GM19240 (cell line): ENCODE measurements at regions not wholly inside any gene's neighbourhood (a gene's known extent, or its start where the extent isn't known, plus 50 kb on each side); places are given as distances from the start of the nearest gene placed in this dataset.

Experiments used
- DNase-seq: peaks from one replicate; pipeline ENCODE4 v3.0.0; 2011; ENCODE audit warnings: low spot score; ENCODE audit not compliant: insufficient read length

- DNase-seq = no peak
Observed at GRCh38 chr5:8879248-8879647, 666.6 kb downstream of the SEMA5A start.

DNA sequence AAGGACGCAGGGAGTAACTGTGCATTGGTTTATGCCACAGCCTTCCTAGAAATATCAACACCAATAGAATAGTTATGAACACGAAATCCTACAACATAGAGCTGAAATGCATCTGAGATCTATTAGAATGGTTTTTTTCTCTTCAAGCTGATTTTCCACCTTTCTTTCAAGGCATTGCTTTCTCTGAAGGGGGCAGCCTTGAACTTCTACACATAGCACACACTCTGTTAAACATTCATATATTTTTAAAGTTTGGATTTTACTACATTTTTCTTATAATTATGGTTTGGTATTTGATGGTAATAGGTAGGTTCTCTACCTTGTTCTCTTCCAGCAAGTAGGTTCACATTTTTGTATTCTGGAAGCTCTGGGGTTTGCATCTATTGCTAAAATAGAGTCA is 661.8 kb downstream of the SEMA5A start:
- no peak for DNase-seq

GRCh38 chr5:8892926-8893325 is 652.9 kb downstream of the SEMA5A start:
- no peak for DNase-seq

DNA sequence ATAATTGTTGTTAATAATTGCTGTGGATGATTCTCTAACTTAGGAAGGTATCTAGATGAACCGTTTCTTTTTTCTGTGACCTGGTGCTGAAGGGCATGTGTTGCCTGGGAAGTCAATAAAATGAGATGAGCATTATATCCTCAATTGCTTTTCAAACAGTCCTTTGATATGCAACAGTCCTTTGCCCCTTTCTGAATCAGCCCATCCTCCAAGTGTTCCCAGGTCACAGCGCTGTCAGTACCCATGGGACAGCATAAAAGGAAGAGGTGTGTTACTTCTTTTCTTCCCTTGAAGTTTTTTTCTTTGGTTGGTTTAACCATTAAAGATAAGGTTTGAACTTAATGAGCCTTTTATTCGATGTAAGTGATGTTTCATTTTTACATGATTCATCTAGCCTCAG is 651.8 kb downstream of the SEMA5A start:
- no peak for DNase-seq

DNA sequence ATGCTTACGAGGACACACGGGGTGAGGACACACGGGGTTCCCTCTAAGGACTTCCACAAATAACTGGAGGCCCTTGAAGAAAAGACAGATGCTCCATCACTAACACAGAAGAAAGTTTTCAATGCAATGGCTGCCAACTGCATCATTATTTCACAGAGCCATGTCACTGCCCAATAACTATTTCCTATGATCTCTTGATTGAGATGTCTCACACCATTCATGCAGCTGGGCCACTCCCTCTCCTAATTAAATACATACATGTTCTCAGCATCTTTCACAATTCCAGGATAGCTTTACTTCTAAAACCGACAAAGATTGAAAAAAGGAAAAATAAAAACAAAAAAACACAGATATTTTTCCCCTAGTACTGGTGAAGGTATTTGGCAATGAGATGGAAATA is 650.8 kb downstream of the SEMA5A start:
- DNase-seq = no peak

DNA sequence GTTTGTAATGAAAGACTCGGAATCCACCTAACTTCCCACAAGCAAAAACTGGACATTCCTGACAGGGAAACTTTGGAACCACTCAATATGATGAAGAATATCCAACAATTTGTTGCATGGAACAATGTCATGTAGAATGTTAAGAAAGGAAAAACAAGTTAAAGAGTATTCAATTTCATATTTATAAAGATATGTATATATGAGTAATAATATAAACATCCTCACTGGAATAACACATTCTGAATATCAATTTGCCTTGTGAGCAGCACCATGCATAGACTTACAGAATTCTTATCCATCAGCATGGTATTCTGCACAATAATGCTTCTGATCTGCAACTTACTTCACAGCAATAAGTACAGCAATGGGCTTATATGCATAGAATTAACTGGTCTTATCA is 650.3 kb downstream of the SEMA5A start:
- no peak for DNase-seq

DNA sequence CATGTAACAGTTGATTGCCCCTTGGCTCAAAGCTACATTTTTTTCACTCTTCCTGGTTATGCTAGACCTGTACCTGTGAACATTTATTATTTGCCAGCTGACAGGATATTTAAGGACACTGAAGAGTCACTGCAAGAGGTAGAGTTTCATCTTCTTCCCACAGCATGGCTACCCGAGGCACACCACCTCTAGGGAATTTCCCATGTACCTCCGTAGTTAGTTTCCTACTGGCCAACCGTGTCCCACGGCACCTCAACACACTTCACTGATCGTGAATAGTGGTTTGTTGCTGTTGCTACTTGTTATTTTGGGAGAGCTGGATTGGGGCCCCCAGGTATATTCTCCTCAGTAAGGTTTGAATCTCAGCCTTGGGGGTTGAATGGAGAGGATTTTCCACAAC is 648.6 kb downstream of the SEMA5A start:
- no peak for DNase-seq

DNA sequence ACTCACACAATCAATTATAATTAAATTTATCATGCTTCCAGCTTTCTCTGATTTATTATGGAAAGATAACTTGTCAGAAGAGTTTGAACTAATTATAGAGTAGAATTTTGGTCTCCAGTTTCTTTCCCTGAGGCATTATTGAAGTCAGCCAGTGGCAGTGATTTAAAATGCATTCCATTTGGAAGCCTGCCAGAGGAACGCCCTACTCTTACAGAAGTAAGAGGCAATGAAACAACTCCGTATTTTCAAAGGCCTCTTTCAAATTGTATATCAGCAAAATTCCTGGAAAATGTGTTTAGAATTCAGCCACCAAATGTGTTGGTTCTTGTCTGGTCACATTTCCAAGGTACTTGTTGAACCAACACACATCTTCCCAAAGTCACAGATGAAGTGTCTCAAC is 640.9 kb downstream of the SEMA5A start:
- DNase-seq = no peak

DNA sequence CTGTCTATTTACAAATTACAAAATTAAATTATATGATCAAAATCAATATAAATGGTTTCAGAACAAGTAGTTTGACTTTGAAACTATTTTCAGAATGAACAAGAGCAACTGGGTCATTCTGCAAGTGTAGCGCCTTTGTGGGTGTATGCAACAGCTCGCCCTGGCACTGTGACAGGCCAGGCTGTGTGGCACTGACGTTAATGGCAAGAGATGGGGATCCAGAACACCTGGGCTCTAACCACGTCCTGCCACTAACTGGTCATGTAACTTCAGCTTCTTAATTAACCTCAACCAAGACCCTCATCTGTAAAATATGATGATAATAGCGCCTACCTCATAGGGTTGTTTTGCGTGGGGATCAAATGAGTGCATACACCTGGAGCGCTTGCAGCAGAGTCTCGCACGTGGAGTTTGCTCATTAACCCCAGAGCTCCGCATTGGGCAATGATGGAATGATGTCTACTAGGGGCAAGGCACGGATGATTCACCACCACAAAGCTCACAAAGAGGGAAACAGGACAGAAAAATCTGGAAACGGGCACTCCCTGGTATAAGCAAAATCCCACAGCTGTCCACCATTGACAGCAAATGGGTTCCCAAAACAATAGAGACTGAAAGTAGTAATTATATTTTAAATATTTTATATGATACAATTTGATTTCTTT is 639.4 kb downstream of the SEMA5A start:
- DNase-seq = no peak

GRCh38 chr5:8907168-8907868 is 638.6 kb downstream of the SEMA5A start:
- no peak for DNase-seq

DNA sequence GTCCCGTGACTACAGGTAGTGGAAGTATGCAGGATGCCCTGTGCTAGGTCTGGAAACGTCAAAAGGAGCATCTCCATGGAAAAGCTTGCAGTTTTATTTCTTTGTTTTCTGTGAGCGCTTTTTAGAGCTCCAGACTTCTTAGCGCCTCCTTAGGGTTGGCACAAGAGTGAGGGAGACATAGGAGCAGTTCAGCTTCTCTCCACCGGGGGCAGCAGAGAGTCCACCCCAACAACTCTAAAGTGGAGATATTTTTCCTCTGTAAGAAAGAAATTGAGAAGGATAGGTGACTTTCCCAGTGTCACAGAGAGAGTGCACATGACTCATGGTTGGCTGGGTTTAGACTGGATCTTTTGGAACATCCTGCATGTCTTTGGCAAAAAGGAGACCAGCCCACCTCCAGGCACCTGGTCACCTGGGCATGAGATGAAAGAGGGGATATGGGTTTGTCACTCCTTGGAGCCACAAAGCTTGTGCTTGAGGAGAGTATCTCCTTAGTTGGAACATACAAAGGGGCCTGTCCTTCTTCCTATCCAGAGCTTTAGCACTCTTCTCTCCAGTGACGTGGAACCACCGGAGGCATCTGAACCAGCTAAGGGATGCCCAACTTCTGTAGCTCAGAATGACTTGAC is 637.7 kb downstream of the SEMA5A start:
- no peak for DNase-seq

- DNase-seq = no peak
Observed at GRCh38 chr5:8912106-8912505, 633.8 kb downstream of the SEMA5A start.

GRCh38 chr5:8913522-8913921 is 632.4 kb downstream of the SEMA5A start:
- no peak for DNase-seq

DNA sequence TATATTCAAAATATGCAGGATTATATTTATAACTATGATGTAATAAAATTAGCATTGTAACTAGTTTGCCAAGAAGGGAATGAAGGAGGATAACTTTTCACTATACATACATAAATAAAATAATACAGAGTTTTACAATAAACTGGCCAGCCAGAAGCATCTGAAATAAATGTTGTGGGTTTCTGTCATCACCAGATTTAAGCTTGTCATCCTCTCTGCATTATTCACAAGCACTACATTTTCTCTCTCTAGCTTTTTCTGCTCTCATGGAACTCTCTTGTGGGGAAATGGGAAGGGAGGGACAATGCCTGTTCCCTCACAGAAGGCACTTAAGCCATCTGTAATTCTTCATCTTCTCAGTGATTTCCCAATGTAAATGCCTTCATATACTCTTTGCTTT is 626.8 kb downstream of the SEMA5A start:
- no peak for DNase-seq

DNA sequence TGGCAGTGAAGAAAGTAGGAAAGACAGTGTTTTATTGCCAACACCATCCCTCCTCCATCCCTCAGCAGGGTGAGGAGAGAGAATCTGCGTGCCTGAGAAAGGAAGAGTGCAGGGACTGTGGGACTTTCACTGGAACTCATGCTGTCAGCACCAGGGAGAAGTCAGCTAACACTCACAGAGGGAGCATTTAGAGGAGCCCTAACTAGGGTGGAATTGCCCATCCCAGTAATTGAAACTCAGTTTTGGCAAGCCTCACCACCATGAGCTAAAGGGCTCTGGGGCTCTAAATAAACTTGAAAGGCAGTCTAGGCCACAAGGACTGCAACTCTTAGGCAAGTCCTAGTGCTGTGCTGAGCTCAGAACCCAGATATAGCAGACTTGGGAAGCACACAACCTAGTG is 622.3 kb downstream of the SEMA5A start:
- no peak for DNase-seq

DNA sequence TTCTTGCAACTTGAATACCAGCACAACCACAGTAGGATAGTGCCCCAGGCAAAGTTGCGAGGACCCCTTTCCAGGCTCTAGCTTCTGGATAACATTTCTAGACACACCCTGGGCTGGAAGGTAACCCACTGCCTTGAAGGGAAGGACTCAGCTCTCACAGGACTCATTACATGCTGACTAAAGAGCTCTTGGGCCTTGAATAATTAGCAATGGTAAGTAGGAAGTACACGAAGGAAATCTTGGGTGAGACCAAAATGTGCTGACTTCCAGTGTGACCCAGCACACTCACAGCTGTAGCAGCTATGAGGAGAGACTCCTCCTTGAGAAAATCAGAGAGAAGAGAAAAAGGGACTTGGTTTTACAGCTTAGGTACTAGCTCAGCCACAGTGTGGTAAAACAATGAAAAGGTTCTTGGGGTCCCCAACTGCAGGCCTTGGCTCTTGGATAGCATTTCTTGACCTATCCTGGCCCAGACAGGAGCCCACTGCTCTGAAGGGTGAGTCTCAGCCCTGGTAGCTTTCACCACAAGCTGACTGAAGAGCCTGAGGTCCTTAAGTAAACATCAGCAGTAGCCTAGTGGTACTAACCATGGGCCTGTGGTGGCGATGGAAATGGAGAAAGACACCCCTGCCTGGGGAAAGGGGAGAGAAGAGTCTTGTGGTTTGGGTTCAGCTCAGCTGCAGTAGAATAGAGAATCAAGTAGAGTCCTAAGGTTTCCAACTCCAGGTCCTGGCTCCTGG is 621.7 kb downstream of the SEMA5A start:
- no peak for DNase-seq

DNA sequence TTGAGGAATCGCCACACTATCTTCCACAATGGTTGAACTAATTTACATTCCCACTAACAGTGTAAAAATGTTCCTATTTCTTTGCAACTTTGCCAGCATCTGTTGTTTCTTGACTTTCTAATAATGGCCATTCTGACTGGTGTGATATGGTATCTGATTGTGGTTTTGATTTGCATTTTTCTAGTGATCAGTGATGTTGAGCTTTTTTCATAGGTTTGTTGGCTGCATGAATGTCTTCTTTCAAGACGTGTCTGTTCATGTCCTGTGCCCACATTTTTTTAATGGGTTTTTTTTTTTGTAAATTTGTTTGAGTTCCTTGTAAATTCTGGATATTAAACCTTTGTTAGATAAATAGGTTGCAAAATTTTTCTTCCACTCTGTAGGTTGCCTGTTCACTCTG is 615.9 kb downstream of the SEMA5A start:
- DNase-seq = no peak

DNA sequence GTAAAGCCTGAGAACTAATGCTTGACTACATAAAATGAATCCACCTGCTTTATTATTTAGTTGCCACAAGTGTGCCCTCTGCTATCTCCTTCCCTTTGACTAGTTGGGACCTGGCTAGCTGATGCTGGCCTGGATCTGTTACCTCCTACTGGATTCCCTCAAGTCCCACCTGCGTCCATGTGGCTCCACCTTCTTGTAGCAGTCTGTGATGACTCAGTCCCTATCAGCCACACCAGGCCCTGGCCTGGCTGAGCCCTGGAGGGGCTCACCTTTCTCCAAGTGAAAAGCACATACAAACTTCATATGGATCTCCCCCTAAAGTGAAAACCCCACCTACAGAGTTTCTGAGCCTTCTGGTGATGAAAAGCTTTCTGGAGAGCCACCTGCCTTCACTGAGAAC is 611.4 kb downstream of the SEMA5A start:
- no peak for DNase-seq

GRCh38 chr5:8940934-8941333 is 604.9 kb downstream of the SEMA5A start:
- DNase-seq = no peak

- DNase-seq = no peak
Observed at GRCh38 chr5:8943301-8943700, 602.6 kb downstream of the SEMA5A start.

GRCh38 chr5:8944005-8944404 is 601.9 kb downstream of the SEMA5A start:
- no peak for DNase-seq

- no peak for DNase-seq
Observed at GRCh38 chr5:8945972-8946371, 599.9 kb downstream of the SEMA5A start.
